ENCODE measurements at regions not wholly inside any gene's neighbourhood (a gene's known extent, or its start where the extent isn't known, plus 50 kb on each side); places are given as distances from the start of the nearest gene placed in this dataset.

DNA sequence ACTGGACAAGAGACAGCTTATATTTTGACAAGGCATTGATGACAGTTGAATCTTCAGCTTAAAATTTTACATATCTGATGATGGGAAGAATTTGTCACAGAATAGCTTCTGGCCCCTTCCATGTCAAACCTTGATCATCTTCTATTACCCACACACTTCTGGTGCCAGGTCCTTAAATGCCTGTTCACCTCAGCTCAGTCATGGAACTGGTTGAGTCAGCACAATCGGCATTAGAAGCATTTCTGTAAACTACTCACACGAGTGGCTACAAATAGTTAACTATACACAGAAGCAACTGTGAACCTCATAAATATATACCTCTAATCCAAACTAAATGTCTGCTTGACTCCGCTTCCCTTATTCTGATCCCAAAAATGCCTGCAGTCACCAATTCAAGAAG is 161.2 kb downstream of the FOXO1 start:
- no peak overlapping the region for H3K4me3 ChIP-seq (ENCODE audit: low read depth, low read length)
- TF ChIP-seq, protein P1, sequence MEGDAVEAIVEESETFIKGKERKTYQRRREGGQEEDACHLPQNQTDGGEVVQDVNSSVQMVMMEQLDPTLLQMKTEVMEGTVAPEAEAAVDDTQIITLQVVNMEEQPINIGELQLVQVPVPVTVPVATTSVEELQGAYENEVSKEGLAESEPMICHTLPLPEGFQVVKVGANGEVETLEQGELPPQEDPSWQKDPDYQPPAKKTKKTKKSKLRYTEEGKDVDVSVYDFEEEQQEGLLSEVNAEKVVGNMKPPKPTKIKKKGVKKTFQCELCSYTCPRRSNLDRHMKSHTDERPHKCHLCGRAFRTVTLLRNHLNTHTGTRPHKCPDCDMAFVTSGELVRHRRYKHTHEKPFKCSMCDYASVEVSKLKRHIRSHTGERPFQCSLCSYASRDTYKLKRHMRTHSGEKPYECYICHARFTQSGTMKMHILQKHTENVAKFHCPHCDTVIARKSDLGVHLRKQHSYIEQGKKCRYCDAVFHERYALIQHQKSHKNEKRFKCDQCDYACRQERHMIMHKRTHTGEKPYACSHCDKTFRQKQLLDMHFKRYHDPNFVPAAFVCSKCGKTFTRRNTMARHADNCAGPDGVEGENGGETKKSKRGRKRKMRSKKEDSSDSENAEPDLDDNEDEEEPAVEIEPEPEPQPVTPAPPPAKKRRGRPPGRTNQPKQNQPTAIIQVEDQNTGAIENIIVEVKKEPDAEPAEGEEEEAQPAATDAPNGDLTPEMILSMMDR (conservative IDR thresholded peaks at IDR 0.05; ENCODE audit: low read depth, low read length) = no peak
- no peak for DNase-seq (ENCODE audit: low read depth)

Measured in choroid plexus epithelial cell (primary cell).